Endodermal cell (in vitro differentiated cells): ENCODE measurements at regions not wholly inside any gene's neighbourhood (a gene's known extent, or its start where the extent isn't known, plus 50 kb on each side); places are given as distances from the start of the nearest gene placed in this dataset.
A peak's percentile ranks its signal among the peaks of the same experiment; 100 is the strongest.

Experiments used
- DNase-seq: peaks from one replicate; pipeline ENCODE4 v3.0.0-alpha.2; 2017
- H3K27ac ChIP-seq: 2 replicates; pipeline ENCODE4 v1.5.1; 2013; ENCODE audit warnings: mild to moderate bottlenecking, low read depth, low read length, moderate library complexity
- H3K27me3 ChIP-seq: 2 replicates; pipeline ENCODE4 v1.6.1; 2013; ENCODE audit warnings: mild to moderate bottlenecking, low read length, moderate library complexity; ENCODE audit not compliant: insufficient read depth, control insufficient read depth, poor library complexity, severe bottlenecking
- H3K36me3 ChIP-seq: 2 replicates; pipeline ENCODE4 v1.7.0; 2013; ENCODE audit warnings: mild to moderate bottlenecking, low read length, moderate library complexity; ENCODE audit not compliant: control insufficient read depth, insufficient read depth
- H3K4me1 ChIP-seq: one replicate; pipeline ENCODE4 v1.7.0; 2013; ENCODE audit warnings: low read length; ENCODE audit not compliant: control insufficient read depth, insufficient read depth
- H3K4me3 ChIP-seq: 2 replicates; pipeline ENCODE4 v1.5.1; 2013; ENCODE audit warnings: mild to moderate bottlenecking, low read length, moderate library complexity
- H3K9ac ChIP-seq: 2 replicates; pipeline ENCODE4 v1.6.1; 2013; ENCODE audit warnings: mild to moderate bottlenecking, low read length, moderate library complexity; ENCODE audit not compliant: poor library complexity, severe bottlenecking; ENCODE audit errors: extremely low read depth
- H3K9me3 ChIP-seq: 2 replicates; pipeline ENCODE4 v1.6.1; 2013; ENCODE audit warnings: mild to moderate bottlenecking, low read length, moderate library complexity; ENCODE audit not compliant: control insufficient read depth
- H3K27ac Mint-ChIP-seq: 2 replicates; pipeline ENCODE4 v1.8.0; 2020; ENCODE audit warnings: mixed read lengths
- H3K27me3 Mint-ChIP-seq: 2 replicates; pipeline ENCODE4 v1.8.0; 2021; ENCODE audit warnings: mild to moderate bottlenecking, mixed read lengths; ENCODE audit not compliant: insufficient read depth
- H3K36me3 Mint-ChIP-seq: 2 replicates; pipeline ENCODE4 v1.8.0; 2020; ENCODE audit warnings: low read depth, mixed read lengths
- H3K4me1 Mint-ChIP-seq: 2 replicates; pipeline ENCODE4 v1.8.0; 2020; ENCODE audit warnings: mixed read lengths
- H3K4me3 Mint-ChIP-seq: 2 replicates; pipeline ENCODE4 v1.8.0; 2020; ENCODE audit warnings: mild to moderate bottlenecking, moderate library complexity, mixed read lengths
- H3K9me3 Mint-ChIP-seq: 2 replicates; pipeline ENCODE4 v1.8.0; 2020; ENCODE audit warnings: mild to moderate bottlenecking, mixed read lengths
- WGBS, 2 experiments: methylation state at CpG; one replicate each; pipeline versions ENCODE4 v1.1.5 to v1.1.7; 2013; ENCODE audit warnings: missing lambda C conversion rate in 2 of 2, mixed read lengths in 1 of 2; ENCODE audit not compliant: insufficient coverage in 1 of 2, insufficient read length in 1 of 2; 5-methylcytosine and 5-hydroxymethylcytosine counted together
- TF ChIP-seq, protein P1 (sequence below): fragments of 200-600 bp; sonication (generic); conservative IDR thresholded peaks from 2 replicates; pipeline ENCODE4 v1.5.0; 2021; ENCODE audit warnings: antibody characterized with exemption, mild to moderate bottlenecking

DNA sequence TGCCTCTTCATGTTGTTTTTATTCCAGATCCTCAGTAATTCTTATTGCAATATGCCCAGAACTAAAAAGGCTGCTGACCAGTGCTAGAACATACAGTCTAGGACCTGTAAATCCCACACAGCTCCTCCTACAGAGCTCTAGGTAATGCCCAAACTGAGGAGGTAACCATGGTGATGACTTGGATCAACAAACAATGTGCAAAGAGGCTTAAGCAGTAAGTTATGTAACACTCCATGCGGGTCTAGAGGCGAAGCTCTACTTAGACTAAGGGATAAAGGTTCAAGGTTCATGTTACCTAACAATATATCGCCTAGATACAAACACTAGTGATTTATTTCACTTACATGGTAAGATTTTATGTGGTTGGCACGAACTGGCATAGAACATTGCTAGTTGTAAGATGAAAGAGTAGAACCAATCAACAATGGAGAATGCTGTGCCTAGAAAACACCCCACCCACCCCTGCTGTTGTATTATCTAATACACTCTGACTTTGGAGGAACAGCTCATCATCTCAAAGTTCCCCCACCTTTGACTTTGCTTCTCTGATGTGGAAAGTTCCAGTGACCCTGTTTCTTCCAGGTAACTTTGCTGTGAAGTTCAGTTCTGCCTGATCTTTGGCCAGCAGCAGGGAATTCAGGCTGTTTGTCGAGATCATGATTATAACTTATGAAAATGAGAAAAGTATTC, 242.4 kb downstream of the ALDH8A1 start:
- H3K9me3 ChIP-seq = no peaks in the 10 kb centered on the region
- WGBS, 2 experiments = 72% methylated on average over 5 of the region's 5 CpGs; no CpG with 5 or more reads in 1 of the 2 experiments
- peak overlapping the region; percentile 41 for H3K4me3 ChIP-seq
- DNase-seq = peak; percentile 72
- Mint-ChIP-seq H3K9me3 (no peaks in the 10 kb centered on the region), H3K27me3 (no peaks in the 10 kb centered on the region), H3K27ac (peak overlapping the region; percentile 62), H3K36me3 (no peaks in the 10 kb centered on the region), H3K4me1 (peaks cover 25% of the 10 kb centered on the region), H3K4me3 (no peak overlapping the region)
- H3K9ac ChIP-seq = peak overlapping the region; percentile 74
- H3K36me3 ChIP-seq = no peaks in the 10 kb centered on the region
- H3K27ac ChIP-seq = no peak overlapping the region
- H3K4me1 ChIP-seq = peaks cover 7% of the 10 kb centered on the region
- TF ChIP-seq, protein P1, sequence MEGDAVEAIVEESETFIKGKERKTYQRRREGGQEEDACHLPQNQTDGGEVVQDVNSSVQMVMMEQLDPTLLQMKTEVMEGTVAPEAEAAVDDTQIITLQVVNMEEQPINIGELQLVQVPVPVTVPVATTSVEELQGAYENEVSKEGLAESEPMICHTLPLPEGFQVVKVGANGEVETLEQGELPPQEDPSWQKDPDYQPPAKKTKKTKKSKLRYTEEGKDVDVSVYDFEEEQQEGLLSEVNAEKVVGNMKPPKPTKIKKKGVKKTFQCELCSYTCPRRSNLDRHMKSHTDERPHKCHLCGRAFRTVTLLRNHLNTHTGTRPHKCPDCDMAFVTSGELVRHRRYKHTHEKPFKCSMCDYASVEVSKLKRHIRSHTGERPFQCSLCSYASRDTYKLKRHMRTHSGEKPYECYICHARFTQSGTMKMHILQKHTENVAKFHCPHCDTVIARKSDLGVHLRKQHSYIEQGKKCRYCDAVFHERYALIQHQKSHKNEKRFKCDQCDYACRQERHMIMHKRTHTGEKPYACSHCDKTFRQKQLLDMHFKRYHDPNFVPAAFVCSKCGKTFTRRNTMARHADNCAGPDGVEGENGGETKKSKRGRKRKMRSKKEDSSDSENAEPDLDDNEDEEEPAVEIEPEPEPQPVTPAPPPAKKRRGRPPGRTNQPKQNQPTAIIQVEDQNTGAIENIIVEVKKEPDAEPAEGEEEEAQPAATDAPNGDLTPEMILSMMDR = no peak
- no peaks in the 10 kb centered on the region for H3K27me3 ChIP-seq

- Histone ChIP-seq H3K27ac (no peak overlapping the region), H3K9me3 (no peaks in the 10 kb centered on the region), H3K27me3 (no peaks in the 10 kb centered on the region), H3K4me1 (peaks cover 7% of the 10 kb centered on the region), H3K4me3 (peak overlapping the region; percentile 41), H3K9ac (peak overlapping the region; percentile 74), H3K36me3 (no peaks in the 10 kb centered on the region)
- WGBS, 2 experiments = 51 to 100% methylated on average over 1 to 2 of the region's 2 CpGs
- Mint-ChIP-seq H3K27ac (peak overlapping the region; percentile 62), H3K4me3 (no peak overlapping the region), H3K4me1 (peaks cover 25% of the 10 kb centered on the region), H3K9me3 (no peaks in the 10 kb centered on the region), H3K36me3 (no peaks in the 10 kb centered on the region), H3K27me3 (peaks cover 3% of the 10 kb centered on the region)
- no peak for DNase-seq
- TF ChIP-seq, protein P1 = no peak
These were observed 243.1 kb downstream of the ALDH8A1 start for GRCh38 chr6:134706806-134707205.

- Mint-ChIP-seq H3K9me3 (no peaks in the 10 kb centered on the region), H3K27ac (peak overlapping the region; percentile 89), H3K4me1 (peaks cover 25% of the 10 kb centered on the region), H3K27me3 (peaks cover 6% of the 10 kb centered on the region), H3K4me3 (no peak overlapping the region), H3K36me3 (no peaks in the 10 kb centered on the region)
- Histone ChIP-seq H3K27ac (no peak overlapping the region), H3K27me3 (no peaks in the 10 kb centered on the region), H3K9ac (peak overlapping the region; percentile 74), H3K9me3 (no peaks in the 10 kb centered on the region), H3K36me3 (no peaks in the 10 kb centered on the region), H3K4me3 (peak overlapping the region; percentile 20), H3K4me1 (peaks cover 7% of the 10 kb centered on the region)
- DNase-seq = peak; percentile 86
- 24 to 30% methylated on average over 2 to 3 of the region's 3 CpGs for WGBS, 2 experiments
- TF ChIP-seq, protein P1 = peak; percentile 50
These were observed 243.7 kb downstream of the ALDH8A1 start for GRCh38 chr6:134706153-134706552.
